ENCODE measurements at regions not wholly inside any gene's neighbourhood (a gene's known extent, or its start where the extent isn't known, plus 50 kb on each side); places are given as distances from the start of the nearest gene placed in this dataset.

DNA sequence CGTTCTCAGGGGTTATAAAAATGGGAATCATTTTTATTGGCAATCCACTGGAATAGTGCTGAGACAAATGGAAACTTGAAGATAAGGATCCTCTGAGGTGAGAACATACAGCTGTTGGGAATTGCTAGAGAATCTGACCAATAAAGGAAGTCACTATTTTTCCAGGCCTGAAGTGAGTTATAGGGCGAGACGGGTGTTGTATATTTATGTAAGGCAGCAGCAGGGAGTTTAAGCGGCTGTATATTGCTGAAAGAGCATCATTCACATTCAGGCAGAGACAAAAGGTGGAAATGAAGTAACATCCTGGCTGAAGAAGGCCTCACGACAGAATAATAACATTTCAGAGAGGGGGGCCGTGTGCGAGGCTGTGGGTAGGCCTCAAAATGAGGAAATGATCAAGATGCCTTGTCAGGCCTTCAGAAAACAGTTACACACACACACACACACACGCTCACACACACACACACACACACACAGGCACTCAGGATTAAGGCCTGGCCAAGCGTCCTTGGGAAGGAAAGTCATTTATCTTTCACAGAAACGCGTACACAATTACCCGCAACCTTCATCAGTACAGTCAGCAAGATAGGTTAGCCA lies 964.9 kb upstream of the NR2F2 start:
- DNase-seq (ENCODE audit: low read depth, low spot score): no peak

GRCh38 chr15:95368191-95368590 lies 962.3 kb upstream of the NR2F2 start:
- no peak for DNase-seq (ENCODE audit: low read depth, low spot score)

- no peak for DNase-seq (ENCODE audit: low read depth, low spot score)
Observed at GRCh38 chr15:95368755-95369601, 961.5 kb upstream of the NR2F2 start.

- no peak for DNase-seq (ENCODE audit: low read depth, low spot score)
Observed at GRCh38 chr15:95370291-95370690, 960.2 kb upstream of the NR2F2 start.

GRCh38 chr15:95371664-95372063 lies 958.8 kb upstream of the NR2F2 start:
- no peak for DNase-seq (ENCODE audit: low read depth, low spot score)

GRCh38 chr15:95375281-95375680 lies 955.2 kb upstream of the NR2F2 start:
- DNase-seq (ENCODE audit: low read depth, low spot score): no peak

DNA sequence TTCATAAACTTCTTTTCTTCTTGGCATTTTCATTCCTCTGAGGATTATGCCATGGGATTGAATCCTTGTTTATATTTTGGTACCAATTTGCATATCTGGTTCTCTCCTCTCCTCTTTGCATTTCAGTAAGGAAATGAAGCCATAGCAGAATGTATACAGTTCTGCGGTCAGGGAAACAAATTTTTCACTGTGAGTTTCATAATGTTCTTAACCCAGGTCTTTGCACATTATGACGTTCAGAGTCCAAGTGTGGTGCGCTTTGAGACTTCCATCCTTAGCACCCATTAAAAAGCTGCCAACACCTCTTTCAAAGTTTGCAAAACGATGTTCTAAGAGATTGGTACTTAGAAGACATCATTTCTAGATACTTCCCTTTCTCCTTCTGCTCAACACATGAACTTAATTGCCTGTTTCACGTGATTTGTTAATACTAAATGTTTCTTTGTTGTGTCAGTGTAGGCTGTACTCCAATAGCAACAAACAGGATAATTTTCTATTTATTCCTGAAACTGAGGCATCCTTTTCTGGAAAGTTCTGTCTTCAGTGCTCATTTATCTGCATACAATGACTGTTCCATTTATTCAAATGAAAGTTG lies 953.1 kb upstream of the NR2F2 start:
- DNase-seq (ENCODE audit: low read depth, low spot score): no peak

- no peak for DNase-seq (ENCODE audit: low read depth, low spot score)
Observed at GRCh38 chr15:95394186-95395067, 936.1 kb upstream of the NR2F2 start.

GRCh38 chr15:95400428-95400827 lies 930.1 kb upstream of the NR2F2 start:
- DNase-seq (ENCODE audit: low read depth, low spot score): no peak

GRCh38 chr15:95401587-95401986 lies 928.9 kb upstream of the NR2F2 start:
- DNase-seq (ENCODE audit: low read depth, low spot score): no peak

- DNase-seq (ENCODE audit: low read depth, low spot score): no peak
Observed at GRCh38 chr15:95405447-95405846, 925.1 kb upstream of the NR2F2 start.

DNA sequence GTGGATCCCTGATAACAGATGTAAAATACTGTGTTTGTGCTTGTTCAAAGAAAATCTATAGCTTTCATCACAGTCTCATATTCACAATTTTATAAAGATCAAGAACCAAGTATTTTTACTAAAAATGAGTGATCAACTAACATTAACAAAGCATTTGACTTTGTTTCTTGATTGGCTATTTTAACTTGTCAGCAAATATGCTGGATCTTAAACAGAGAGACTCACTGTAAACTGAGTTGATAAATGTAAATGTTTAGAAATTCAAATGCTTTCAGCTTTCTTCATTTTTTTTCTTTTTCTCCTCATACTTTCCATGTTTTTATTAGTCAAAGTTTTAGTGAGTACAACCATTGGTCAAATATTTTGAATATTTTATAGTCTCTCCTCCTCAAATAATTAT lies 923.0 kb upstream of the NR2F2 start:
- no peak for DNase-seq (ENCODE audit: low read depth, low spot score)

GRCh38 chr15:95409211-95409610 lies 921.3 kb upstream of the NR2F2 start:
- DNase-seq (ENCODE audit: low read depth, low spot score): no peak

GRCh38 chr15:95409626-95410310 lies 920.7 kb upstream of the NR2F2 start:
- DNase-seq (ENCODE audit: low read depth, low spot score): no peak

- no peak for DNase-seq (ENCODE audit: low read depth, low spot score)
Observed at GRCh38 chr15:95410757-95411156, 919.7 kb upstream of the NR2F2 start.

DNA sequence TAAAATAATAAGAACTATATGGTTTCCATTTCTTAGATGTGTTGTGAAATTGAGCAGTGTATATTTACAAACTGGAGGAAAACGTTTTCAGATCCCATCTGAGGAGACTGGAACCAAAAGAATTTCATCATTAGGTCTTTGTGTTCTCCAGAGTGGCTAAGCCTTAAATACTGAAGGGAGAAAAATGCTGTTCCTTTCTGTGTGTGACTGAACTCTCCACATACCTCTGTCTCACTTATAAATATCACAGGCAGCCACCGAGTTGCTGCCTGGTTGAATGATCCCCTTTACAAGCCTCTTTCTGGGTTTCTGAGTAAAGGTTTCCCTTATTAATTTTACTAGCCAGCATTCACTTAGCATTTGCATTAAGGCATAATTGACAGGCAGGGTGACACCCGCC lies 913.9 kb upstream of the NR2F2 start:
- DNase-seq (ENCODE audit: low read depth, low spot score): no peak

- no peak for DNase-seq (ENCODE audit: low read depth, low spot score)
Observed at GRCh38 chr15:95417761-95418160, 912.7 kb upstream of the NR2F2 start.

- no peak for DNase-seq (ENCODE audit: low read depth, low spot score)
Observed at GRCh38 chr15:95422255-95422654, 908.2 kb upstream of the NR2F2 start.

DNA sequence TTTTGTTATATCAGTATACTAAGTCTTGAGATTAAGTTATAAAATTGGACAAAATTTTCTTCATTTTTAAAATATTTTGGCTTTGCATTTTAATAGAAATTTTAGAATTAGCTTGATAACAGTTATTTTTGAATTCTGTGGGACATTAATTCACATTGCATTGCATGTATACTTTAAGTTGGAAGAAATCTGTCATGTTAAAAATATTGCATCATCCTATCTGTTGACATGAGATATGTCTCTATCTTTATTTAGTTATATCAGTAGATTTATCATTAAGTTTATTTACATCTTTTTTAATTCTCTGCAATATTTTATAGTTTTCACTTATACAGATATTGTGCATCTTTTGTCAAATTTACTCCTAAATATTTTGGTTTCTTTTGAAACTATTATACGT lies 904.6 kb upstream of the NR2F2 start:
- no peak for DNase-seq (ENCODE audit: low read depth, low spot score)

DNA sequence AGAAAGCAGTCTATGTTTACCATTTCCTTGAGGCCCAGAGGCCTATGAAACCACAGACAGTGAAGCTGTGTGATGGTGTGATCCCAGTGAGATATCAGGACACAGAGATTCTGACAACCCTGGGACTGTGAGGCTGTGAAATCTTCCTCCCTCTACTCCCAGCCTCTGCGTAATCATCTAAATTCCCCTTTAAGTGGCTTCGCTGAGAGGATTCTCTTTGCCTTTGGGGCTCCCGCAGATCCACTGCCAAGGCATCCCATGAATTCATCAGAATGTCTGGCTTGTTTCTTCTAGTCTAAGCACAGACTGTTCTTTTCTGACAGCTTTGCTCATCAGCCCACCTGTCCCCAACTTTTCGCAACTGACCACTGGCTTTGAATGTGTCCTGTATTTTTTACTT lies 901.2 kb upstream of the NR2F2 start:
- DNase-seq (ENCODE audit: low read depth, low spot score): no peak

DNA sequence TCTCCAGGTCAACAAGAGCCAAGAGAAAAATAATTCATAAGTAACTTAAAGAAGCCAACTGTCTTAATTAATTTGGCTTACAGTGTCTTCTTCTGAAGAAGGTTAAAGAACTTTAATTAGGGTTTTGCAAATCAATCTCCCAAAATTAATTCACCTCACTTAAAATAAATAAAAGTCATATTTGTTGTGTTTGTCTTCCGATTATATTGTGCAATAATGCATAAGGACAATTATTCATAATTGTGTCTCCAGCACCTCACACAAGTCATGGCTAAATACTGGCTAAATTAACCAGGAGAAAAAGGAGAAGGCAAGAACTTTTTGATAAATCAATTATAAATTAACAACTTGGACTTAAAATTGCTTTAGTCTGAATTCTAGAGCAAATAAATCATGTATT lies 899.0 kb upstream of the NR2F2 start:
- no peak for DNase-seq (ENCODE audit: low read depth, low spot score)
